Common myeloid progenitor, CD34-positive (primary cell): ENCODE measurements at regions not wholly inside any gene's neighbourhood (a gene's known extent, or its start where the extent isn't known, plus 50 kb on each side); places are given as distances from the start of the nearest gene placed in this dataset.

Experiments used
- CTCF ChIA-PET: fragments of 350-600 bp; sonication (Branson Sonifier 250); formaldehyde crosslinking; loops from one replicate; lab custom pipeline; 2021; ENCODE audit warnings: antibody characterized with exemption; lab: Charles Lee
- POLR2A ChIA-PET: fragments of 350-600 bp; sonication (Branson Sonifier 250); formaldehyde crosslinking; loops from one replicate; lab custom pipeline; 2021; ENCODE audit warnings: antibody characterized with exemption; lab: Charles Lee
- DNase-seq, 3 donors: peaks; one replicate each; pipeline versions ENCODE4 v3.0.0 to v3.0.0-alpha.2; 2013
- H3K27ac ChIP-seq, 2 experiments: 1 replicate in 1 of 2; 2 replicates in 1 of 2; pipeline ENCODE4 v1.7.0; 2013; ENCODE audit warnings: inconsistent platforms in 2 of 2, low read length in 2 of 2, mild to moderate bottlenecking in 2 of 2, low read depth in 1 of 2, moderate library complexity in 1 of 2; ENCODE audit not compliant: severe bottlenecking in 2 of 2, insufficient read depth in 1 of 2, poor library complexity in 1 of 2
- H3K27me3 ChIP-seq, 5 experiments: replicated peaks in 2 of 5; 1 replicate in 3 of 5; 2 replicates in 2 of 5; pipeline versions ENCODE4 v1.6.1 to v1.7.0; 2013; ENCODE audit warnings: low read length in 4 of 5, mild to moderate bottlenecking in 2 of 5, moderate library complexity in 2 of 5, inconsistent platforms in 1 of 5; ENCODE audit not compliant: insufficient read depth in 5 of 5, control insufficient read depth in 4 of 5
- H3K36me3 ChIP-seq, 4 experiments: 1 replicate in 2 of 4; 2 replicates in 2 of 4; pipeline versions ENCODE4 v1.6.1 to v1.7.0; 2013; ENCODE audit warnings: low read length in 3 of 4, control low read depth in 1 of 4, mild to moderate bottlenecking in 1 of 4; ENCODE audit not compliant: control insufficient read depth in 4 of 4, insufficient read depth in 4 of 4
- H3K4me1 ChIP-seq, 4 experiments: 1 replicate in 3 of 4; 2 replicates in 1 of 4; pipeline versions ENCODE4 v1.6.1 to v1.7.1; 2013; ENCODE audit warnings: low read length in 3 of 4, mild to moderate bottlenecking in 3 of 4, control low read depth in 1 of 4, inconsistent platforms in 1 of 4, moderate library complexity in 1 of 4; ENCODE audit not compliant: control insufficient read depth in 4 of 4, insufficient read depth in 4 of 4; ENCODE audit errors: control extremely low read depth in 1 of 4
- H3K4me3 ChIP-seq, 7 experiments: 1 replicate in 4 of 7; 2 replicates in 3 of 7; pipeline versions ENCODE4 v1.5.1 to v1.7.0; 2013; ENCODE audit warnings: mild to moderate bottlenecking in 7 of 7, low read length in 6 of 7, moderate library complexity in 6 of 7, inconsistent platforms in 2 of 7, low read depth in 2 of 7, control low read depth in 1 of 7; ENCODE audit not compliant: insufficient read depth in 4 of 7, control insufficient read depth in 1 of 7; ENCODE audit errors: extremely low read depth in 1 of 7
- H3K9me3 ChIP-seq, 5 experiments: 1 replicate in 4 of 5; 2 replicates in 1 of 5; pipeline versions ENCODE4 v1.6.1 to v1.7.1; 2013; ENCODE audit warnings: low read length in 4 of 5, mild to moderate bottlenecking in 2 of 5, inconsistent platforms in 1 of 5, low read depth in 1 of 5, moderate library complexity in 1 of 5; ENCODE audit not compliant: control insufficient read depth in 4 of 5, insufficient read depth in 2 of 5; ENCODE audit errors: control extremely low read depth in 1 of 5
- WGBS: methylation state at CpG from one replicate; pipeline ENCODE4 v1.1.5; 2013; ENCODE audit not compliant: insufficient coverage; 5-methylcytosine and 5-hydroxymethylcytosine counted together

- ChIA-PET CTCF (no interaction called here), POLR2A (no interaction called here)
- no peaks in the 10 kb centered on the region for H3K4me1 ChIP-seq
- H3K9me3 ChIP-seq, result peaks cover 0 to 37% (median 7%) of the 10 kb centered on the region in 5 experiments
- H3K4me3 ChIP-seq, result no peak overlapping the region
- H3K27me3 ChIP-seq, result no peaks in the 10 kb centered on the region
- H3K27ac ChIP-seq, result no peak overlapping the region
- no peak for DNase-seq
- 81% methylated on average over 13 of the region's 15 CpGs for WGBS
- H3K36me3 ChIP-seq, result no peaks in the 10 kb centered on the region
Observed at GRCh38 chr7:57343901-57344622, 105.9 kb upstream of the ZNF716 start.

GRCh38 chr7:57344957-57345356 lies 105.0 kb upstream of the ZNF716 start:
- peaks cover 0 to 43% (median 7%) of the 10 kb centered on the region in 5 experiments for H3K9me3 ChIP-seq
- POLR2A ChIA-PET, result no interaction called here
- WGBS, result 68% methylated on average over 4 of the region's 4 CpGs

GRCh38 chr7:57348646-57349269 lies 101.2 kb upstream of the ZNF716 start:
- no peaks in the 10 kb centered on the region for H3K4me1 ChIP-seq
- H3K27me3 ChIP-seq, result no peaks in the 10 kb centered on the region
- no peak overlapping the region for H3K27ac ChIP-seq
- no peaks in the 10 kb centered on the region for H3K36me3 ChIP-seq
- H3K9me3 ChIP-seq, result peaks cover 0 to 43% (median 20%) of the 10 kb centered on the region in 5 experiments
- 81% methylated on average over 7 of the region's 7 CpGs for WGBS
- ChIA-PET POLR2A (no interaction called here), CTCF (no interaction called here)
- no peak overlapping the region for H3K4me3 ChIP-seq
- DNase-seq, result no peak

More at GRCh38 chr7:57344957-57345356, 105.0 kb upstream of the ZNF716 start:
- Histone ChIP-seq H3K27me3 (no peaks in the 10 kb centered on the region), H3K4me3 (no peak overlapping the region), H3K27ac (no peak overlapping the region), H3K36me3 (no peaks in the 10 kb centered on the region), H3K4me1 (no peaks in the 10 kb centered on the region)
- CTCF ChIA-PET, result no interaction called here
- DNase-seq, result no peak

- Histone ChIP-seq H3K4me3 (no peak overlapping the region), H3K27me3 (no peaks in the 10 kb centered on the region), H3K27ac (no peak overlapping the region), H3K4me1 (no peaks in the 10 kb centered on the region), H3K9me3 (peaks cover 0 to 39% (median 36%) of the 10 kb centered on the region in 5 experiments), H3K36me3 (no peaks in the 10 kb centered on the region)
- CTCF ChIA-PET, result no interaction called here
- WGBS, result 86% methylated on average over 1 of the region's 3 CpGs
- POLR2A ChIA-PET, result no interaction called here
- no peak for DNase-seq
Observed at GRCh38 chr7:57354195-57354594, 95.8 kb upstream of the ZNF716 start.

GRCh38 chr7:57354679-57355338 lies 95.2 kb upstream of the ZNF716 start:
- CTCF ChIA-PET, result no interaction called here
- H3K27me3 ChIP-seq, result no peaks in the 10 kb centered on the region
- H3K9me3 ChIP-seq, result peaks cover 0 to 38% (median 35%) of the 10 kb centered on the region in 5 experiments
- H3K36me3 ChIP-seq, result no peaks in the 10 kb centered on the region
- WGBS, result 72% methylated on average over 5 of the region's 12 CpGs
- POLR2A ChIA-PET, result no interaction called here
- no peak overlapping the region for H3K4me3 ChIP-seq
- H3K4me1 ChIP-seq, result no peaks in the 10 kb centered on the region
- H3K27ac ChIP-seq, result no peak overlapping the region
- DNase-seq, result no peak

- Histone ChIP-seq H3K36me3 (no peaks in the 10 kb centered on the region), H3K4me1 (no peaks in the 10 kb centered on the region), H3K9me3 (peaks cover 0 to 26% (median 18%) of the 10 kb centered on the region in 5 experiments), H3K27me3 (no peaks in the 10 kb centered on the region), H3K4me3 (no peak overlapping the region), H3K27ac (no peak overlapping the region)
- WGBS, result 67% methylated on average over 2 of the region's 2 CpGs
- ChIA-PET CTCF (no interaction called here), POLR2A (no interaction called here)
- DNase-seq, result no peak
Observed at GRCh38 chr7:57361406-57361805, 88.6 kb upstream of the ZNF716 start.

GRCh38 chr7:57362868-57363267 lies 87.1 kb upstream of the ZNF716 start:
- H3K36me3 ChIP-seq, result no peaks in the 10 kb centered on the region
- no peaks in the 10 kb centered on the region for H3K27me3 ChIP-seq
- H3K9me3 ChIP-seq, result peaks cover 0 to 28% (median 14%) of the 10 kb centered on the region in 5 experiments
- no peaks in the 10 kb centered on the region for H3K4me1 ChIP-seq
- H3K27ac ChIP-seq, result no peak overlapping the region
- ChIA-PET POLR2A (no interaction called here), CTCF (no interaction called here)
- DNase-seq, result no peak
- no peak overlapping the region for H3K4me3 ChIP-seq
- WGBS, result 88% methylated on average over 4 of the region's 5 CpGs
